LoVo (cell line): ENCODE measurements at regions not wholly inside any gene's neighbourhood (a gene's known extent, or its start where the extent isn't known, plus 50 kb on each side); places are given as distances from the start of the nearest gene placed in this dataset.

Source experiments
- DNase-seq: peaks from one replicate; pipeline ENCODE4 v3.0.0-alpha.2; 2016; ENCODE audit warnings: low spot score

DNA sequence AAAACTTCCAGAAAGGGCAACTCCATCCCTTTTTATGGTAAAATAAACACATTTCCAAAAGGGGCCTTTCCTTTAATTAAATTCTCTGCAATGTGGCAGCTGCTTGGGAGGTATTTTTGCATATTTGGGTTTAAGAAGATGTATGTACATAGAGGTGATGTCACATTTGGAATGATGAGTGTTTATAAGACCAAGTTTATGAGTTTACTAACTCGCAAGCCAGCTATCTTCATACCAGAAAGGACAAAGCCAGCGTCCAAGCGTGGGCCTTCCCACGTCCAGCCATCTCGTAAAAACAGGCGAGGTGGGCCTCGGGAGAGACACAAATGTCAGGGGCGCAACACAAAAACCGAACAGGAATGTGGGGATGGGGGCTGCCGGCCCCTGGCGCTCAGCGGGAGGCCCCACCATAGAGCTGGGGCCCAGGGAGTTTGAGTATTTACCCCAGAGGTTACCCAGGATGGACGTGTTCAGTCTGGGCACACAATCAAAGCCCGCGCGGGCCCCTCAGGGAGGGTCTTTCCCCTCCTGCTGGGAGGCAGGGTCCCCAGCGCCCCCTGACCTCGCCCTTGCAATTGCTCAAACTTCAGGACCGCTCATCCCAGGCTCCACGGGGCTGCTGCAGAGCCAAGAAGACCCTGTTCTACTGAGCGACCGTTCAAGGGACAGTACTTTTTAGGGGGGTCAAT, 137.3 kb downstream of the TWIST2 start:
- no peak for DNase-seq

DNA sequence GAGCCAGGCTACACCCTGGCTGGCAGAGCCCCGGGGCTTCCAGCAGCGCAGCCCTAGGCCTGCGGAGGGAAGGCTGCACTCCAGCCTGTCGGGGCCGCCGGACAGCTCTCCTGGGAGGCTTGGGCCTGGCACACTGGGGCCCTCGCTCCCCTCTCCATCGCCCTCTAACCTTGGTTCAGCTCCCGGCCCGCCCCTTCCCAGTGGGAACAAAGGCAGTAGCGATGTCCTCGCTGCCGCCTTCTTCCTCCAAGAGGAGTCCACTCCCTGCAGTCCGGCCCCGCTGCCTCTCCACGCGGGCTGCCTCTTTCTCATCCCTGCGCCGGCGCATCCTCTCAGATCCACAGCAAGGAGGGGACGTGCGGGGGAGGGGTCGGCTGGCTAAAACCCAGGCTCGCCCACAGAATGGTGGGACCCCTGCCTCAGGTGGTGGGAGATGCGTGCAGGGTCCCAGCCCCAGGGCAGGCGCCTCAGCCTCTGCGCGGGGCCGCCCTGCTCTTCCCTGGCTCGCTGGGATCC, 138.1 kb downstream of the TWIST2 start:
- DNase-seq = no peak

DNA sequence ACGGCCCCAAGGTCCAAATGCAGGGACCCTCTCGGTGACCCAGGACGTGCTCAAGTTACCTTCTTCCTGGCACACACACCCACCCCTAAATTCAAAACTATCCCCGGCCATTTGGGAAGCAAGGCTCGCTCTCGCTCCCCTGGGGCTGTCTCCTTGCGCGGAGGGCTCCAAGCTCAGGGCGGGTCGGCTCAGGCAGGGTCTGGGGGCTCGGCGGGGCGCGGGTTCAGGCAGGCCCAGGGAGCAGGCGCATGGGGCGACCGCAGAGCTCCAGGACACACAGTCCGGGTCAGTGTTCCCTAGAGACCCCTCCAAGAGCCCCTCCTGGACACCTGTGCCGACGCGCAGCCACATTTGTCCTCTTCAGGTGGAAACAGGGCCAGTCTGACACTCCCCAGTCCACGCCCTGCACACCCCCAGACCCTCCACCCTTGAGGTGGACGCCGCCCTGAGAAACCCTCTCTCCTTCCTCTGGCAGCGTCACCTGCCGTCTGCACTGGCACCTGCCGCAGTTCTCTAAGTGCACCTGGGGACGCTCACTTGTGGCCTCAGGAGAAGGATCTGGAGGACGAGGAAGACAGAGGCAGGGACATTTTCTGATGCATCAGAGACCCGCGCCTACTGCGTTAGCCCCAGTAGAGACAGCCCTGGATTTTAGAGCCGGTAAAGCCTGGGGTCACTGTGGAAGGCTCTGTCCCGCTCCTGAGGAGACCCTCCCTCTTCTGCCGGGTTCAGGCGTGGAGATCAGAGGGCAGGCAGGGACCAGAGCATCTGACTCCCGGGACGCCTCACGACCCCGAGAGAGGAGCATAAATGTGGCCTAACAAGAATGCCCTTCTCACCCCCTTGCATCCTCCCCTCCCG, 138.8 kb downstream of the TWIST2 start:
- DNase-seq = no peak

DNA sequence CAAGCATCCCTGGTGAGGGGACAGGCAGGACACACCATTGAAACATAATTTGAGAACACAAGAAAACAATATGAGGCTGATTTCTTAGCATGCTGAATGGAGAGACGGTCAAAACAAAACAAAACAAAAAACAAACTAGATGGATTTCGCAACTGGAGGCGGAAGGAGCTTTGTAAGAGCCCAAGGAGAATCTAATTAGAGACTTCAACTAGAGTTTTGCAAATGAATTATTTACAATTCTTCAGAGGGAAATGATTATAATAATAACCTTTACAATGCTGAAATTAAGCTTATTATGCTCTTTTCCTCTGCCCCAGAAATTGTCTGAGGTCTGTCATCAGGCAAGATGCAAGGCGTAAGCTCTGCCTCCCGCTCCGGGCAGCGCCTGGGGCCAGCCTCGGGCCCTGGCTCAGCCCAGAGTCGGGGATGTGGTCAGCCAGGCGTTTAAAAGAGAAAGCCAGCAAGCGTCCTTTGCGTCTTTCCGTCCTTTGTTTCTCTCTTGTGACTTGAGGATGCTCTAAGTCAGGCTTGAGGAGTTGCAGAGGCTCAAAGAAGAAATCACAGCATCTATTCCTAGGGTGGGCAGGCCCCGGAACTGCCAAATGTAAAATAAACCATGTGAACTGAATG, 139.6 kb downstream of the TWIST2 start:
- DNase-seq = no peak

DNA sequence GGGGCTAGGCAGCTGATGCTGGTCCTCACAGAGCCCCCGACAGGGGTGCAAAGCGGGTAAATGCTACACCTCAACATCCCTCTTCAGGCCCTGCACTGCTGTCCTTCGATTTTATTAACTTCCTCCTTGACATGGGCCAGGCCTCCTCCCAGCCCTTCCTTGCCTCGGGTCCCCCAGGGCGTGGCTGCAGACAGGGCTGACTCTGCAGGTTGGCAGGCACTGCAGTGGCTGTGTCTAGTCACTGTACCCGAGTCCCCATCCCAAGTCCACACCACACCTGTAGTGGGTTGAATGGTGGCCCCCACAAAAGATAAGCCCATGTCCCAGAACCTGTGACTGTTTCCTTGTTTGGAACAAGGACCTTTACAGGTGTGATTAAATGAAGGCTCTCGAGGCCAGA, 140.2 kb downstream of the TWIST2 start:
- DNase-seq = no peak

DNA sequence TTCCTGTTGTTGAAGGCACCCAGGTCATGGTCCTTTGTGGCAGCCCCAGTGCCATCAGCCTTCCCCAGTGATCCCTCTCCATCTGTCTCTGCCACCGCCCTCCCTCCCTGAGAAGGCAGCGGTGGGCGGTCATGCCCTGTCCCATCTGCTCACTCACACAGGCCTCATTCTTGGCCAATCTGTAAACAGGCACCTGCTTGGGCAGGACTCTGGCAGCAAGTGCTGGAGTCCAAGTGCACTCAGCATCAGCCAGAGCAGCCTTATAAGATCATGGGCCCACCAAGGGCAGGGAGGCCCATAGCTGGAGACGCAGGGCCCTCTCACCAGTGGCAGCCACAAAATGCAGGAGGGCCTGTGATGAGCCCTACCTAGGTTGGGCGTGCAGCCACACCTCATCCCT, 140.9 kb downstream of the TWIST2 start:
- DNase-seq = no peak

DNA sequence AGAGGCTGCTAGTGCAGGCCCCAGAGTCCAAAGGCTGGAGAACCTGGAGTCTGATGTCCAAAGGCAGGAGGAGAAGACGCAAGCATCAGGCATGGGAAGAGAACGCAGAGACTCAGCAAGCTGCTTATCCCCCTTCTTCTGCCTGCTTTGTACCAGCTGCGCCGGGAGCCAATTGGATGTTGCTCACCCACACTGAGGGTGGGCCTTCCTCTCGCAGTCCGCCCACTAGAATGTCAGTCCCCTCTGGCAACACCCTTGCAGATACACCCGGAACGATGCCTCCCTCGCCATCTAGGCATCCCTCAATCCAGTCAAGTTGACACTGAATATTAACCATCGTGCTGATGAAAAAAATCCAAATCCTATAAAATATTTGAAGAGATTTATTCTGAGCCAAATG, 141.6 kb downstream of the TWIST2 start:
- no peak for DNase-seq

DNA sequence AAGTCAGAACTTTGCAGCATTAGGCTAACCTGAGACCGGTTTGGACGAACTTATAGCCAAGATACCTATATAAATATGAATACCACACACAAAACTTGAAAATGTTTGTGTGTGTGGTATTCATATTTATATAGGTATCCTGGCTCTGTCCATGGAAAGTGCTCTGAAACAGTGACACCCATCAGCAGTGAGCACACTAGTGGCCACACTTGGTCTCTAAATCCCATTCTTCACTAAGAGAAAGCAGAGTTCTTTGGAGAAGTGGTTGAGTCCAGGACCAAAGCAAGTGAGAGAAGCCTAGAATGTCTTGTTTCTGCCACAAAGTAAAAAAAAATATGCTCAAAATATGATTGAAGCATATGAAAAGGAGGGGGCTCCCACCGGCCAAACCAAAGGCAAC, 146.5 kb downstream of the TWIST2 start:
- no peak for DNase-seq

DNA sequence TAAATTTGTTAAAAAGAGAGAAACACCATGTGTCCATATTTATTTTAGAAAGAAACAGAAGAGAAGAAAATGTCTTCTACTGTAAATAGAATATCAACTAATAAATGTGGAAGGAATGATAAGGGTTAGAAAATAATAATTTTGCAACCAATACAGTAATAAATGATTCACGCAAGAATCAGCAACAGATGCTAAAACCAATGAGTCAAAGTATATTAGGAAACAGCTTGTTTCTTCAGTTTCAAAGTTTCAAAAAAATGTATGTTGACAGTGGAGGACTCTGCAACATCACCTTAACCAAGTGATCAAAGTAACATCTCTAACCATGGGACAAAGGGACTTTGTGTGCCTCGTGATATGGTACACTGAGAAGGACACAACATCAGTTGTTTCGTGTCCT, 147.0 kb downstream of the TWIST2 start:
- DNase-seq = no peak

DNA sequence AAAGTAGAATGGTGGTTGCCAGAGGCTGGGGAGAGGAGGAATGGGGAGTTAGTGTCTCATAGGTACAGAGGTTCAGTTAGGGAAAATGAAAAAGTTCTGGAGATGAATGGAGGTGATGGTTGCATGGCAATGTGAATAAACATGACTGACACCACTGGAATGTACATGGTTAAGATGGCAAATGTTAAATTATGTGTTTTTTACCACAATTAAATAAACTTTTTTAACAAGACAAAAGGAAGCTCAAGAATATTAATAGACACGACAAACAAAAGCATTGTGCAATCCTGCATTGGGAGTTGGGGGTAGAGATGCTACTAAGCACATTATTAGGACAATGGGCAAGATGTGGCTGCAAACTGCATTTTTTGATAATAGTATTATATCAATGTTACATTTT, 147.7 kb downstream of the TWIST2 start:
- DNase-seq = no peak

DNA sequence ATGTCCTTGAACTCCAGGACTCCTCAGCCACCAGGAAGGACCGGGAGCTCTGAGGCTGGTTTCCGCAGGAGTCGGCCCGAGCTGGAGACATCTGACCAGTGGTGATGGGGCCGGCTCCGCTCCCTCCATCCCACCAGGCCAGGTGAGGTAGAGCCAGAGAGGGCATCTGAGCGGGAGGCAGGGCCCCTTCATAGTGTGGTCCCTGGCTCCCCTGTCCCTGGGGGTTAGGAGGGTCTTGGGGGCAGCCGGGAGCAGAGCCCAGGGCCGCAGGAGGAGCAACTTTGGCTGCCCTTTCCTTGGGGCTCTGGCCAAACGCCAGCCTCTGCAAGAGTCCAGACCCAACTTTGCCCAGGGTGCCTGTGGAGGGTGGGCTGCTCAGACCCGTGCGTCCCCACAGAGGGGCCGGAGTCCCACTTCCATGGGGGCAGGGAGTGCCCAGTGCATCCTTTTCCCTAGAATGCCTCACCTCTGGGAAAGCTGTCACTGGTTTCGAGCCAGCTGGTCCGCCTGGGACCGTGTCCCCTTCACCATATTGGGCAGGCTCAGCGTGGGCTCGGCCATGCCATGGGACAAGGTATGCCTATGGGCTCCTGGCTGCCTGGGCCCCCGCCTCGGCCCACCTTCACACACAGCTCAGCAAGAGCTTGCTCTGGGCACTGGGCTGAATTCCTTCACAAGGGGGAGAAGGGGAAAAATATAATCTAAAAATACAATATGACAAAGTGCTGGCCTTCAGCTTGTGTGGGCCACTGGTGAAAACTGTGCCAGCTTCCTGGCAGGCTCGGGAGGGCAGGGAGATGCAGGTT, 148.6 kb downstream of the TWIST2 start:
- no peak for DNase-seq

DNA sequence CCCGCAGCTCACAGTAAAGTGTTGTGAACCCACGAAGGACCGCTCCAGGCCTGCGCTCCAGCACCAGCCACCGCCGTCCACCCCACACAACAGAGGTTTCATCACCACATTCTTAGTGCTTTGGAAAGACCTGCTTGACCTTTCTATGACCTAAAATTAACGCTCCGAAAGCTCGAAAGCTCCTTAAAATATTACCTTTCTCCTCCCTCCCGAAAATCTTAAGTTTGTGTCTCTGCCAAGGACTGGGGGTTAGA, 149.2 kb downstream of the TWIST2 start:
- DNase-seq = no peak

DNA sequence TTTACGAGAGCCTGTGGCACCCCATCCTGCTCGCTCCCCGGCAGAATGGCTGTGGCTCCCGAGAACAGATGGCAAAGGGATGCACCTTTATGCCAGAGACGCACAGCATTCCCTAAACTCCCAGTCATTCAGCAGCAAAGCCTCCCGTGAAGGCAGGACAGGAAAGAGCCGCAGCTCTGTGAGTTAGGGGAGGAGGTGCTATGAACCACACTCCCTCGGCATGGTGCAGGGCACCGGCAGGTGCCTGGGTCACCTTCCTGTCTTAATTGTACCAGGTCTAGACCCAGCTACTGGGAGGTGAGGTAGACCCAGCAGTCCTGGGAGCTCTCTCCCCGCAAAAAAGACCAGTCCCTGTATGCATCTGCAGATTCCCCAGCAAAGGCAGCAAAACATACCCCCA, 149.8 kb downstream of the TWIST2 start:
- no peak for DNase-seq
